ENCODE measurements at regions not wholly inside any gene's neighbourhood (a gene's known extent, or its start where the extent isn't known, plus 50 kb on each side); places are given as distances from the start of the nearest gene placed in this dataset.
A peak's percentile ranks its signal among the peaks of the same experiment; 100 is the strongest.

DNA sequence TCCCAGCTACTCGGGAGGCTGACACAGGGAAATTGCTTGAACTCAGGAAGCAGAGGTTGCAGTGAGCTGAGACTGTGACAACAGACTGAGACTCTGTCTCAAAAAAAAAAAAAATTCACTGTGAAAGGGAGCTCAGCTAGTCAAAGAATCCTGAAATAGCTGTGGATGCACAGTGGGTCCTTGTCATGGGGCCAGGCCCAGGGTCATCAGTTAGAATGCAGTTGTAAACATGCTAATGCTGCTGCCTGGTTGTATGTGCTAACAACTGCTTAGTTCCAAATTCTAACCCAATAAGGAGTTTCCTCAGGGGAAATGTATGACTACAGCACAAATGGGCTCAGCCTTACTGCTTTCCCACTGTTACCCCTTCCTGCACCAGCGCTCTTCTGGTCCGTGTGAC lies 84.0 kb downstream of the PALM2AKAP2 start:
- Histone ChIP-seq H3K9ac (ENCODE audit: insufficient read length, low read depth) (no peak overlapping the region), H3K4me3 (ENCODE audit: insufficient read length, low read depth) (no peak overlapping the region), H3K36me3 (ENCODE audit: insufficient read depth, insufficient read length, low read length) (peaks cover 4% of the 10 kb centered on the region), H3K27me3 (ENCODE audit: insufficient read depth, insufficient read length) (no peaks in the 10 kb centered on the region), H3K9me3 (ENCODE audit: insufficient read depth, low read length) (no peaks in the 10 kb centered on the region), H3K4me1 (ENCODE audit: insufficient read depth, insufficient read length) (peaks cover 1% of the 10 kb centered on the region)
- TF ChIP-seq YY1 (IDR thresholded peaks at IDR 0.05; ENCODE audit: insufficient read depth, insufficient read length) (no peak), ZNF274 (IDR thresholded peaks at IDR 0.05; ENCODE audit: low read depth, low read length) (no peak), SUZ12 (IDR thresholded peaks at IDR 0.05; ENCODE audit: extremely low read depth, insufficient read depth, insufficient read length) (no peak)
- DNase-seq (ENCODE audit: low read depth, low spot score), result no peak

DNA sequence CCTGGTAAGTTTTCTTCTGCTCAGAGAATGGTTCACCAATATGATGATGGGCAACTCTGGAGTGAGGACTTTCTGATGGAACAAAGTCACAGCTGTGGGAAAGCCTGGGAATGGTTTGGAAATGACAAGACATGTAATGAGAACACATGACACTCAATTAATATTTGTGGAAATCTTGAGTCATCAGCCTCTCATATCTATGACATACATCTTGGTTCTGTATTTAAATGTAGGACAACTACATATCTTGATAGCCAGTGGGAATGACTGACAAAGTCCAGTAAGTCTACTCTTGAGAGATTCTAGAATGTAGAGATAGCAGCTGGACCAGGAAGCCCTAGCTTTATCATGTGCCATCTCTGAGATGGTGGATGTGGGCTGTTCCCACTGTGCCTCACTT lies 85.5 kb downstream of the PALM2AKAP2 start:
- TF ChIP-seq SUZ12 (IDR thresholded peaks at IDR 0.05; ENCODE audit: extremely low read depth, insufficient read depth, insufficient read length) (no peak), YY1 (IDR thresholded peaks at IDR 0.05; ENCODE audit: insufficient read depth, insufficient read length) (no peak), ZNF274 (IDR thresholded peaks at IDR 0.05; ENCODE audit: low read depth, low read length) (no peak)
- no peak overlapping the region for H3K9ac ChIP-seq (ENCODE audit: insufficient read length, low read depth)
- no peak overlapping the region for H3K4me3 ChIP-seq (ENCODE audit: insufficient read length, low read depth)
- no peak for DNase-seq (ENCODE audit: low read depth, low spot score)
- no peaks in the 10 kb centered on the region for H3K9me3 ChIP-seq (ENCODE audit: insufficient read depth, low read length)
- peaks cover 1% of the 10 kb centered on the region for H3K4me1 ChIP-seq (ENCODE audit: insufficient read depth, insufficient read length)
- peaks cover 4% of the 10 kb centered on the region for H3K36me3 ChIP-seq (ENCODE audit: insufficient read depth, insufficient read length, low read length)
- no peaks in the 10 kb centered on the region for H3K27me3 ChIP-seq (ENCODE audit: insufficient read depth, insufficient read length)

DNA sequence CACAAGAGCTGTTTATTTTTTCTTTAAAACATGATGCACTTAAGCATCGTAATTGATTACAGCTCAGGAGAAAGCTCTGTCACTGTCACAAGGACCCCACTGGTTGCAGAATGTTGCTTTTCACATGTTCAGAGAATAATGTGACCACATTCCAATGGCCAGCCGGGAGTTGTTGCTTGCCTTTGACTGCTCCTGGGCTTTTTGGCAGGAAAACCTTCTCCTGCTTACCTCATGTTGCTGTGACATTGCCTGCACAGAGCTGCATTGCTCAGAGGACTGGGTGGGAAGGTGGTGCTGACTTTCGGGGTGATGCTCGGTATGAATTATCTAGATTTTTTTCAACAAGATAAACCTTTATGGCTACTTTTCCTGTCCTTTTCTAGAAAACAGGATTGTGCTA lies 88.2 kb downstream of the PALM2AKAP2 start:
- H3K9ac ChIP-seq (ENCODE audit: insufficient read length, low read depth), result no peak overlapping the region
- DNase-seq (ENCODE audit: low read depth, low spot score), result no peak
- TF ChIP-seq SUZ12 (IDR thresholded peaks at IDR 0.05; ENCODE audit: extremely low read depth, insufficient read depth, insufficient read length) (no peak), YY1 (IDR thresholded peaks at IDR 0.05; ENCODE audit: insufficient read depth, insufficient read length) (no peak), ZNF274 (IDR thresholded peaks at IDR 0.05; ENCODE audit: low read depth, low read length) (no peak)
- peaks cover 4% of the 10 kb centered on the region for H3K36me3 ChIP-seq (ENCODE audit: insufficient read depth, insufficient read length, low read length)
- no peak overlapping the region for H3K4me3 ChIP-seq (ENCODE audit: insufficient read length, low read depth)
- H3K9me3 ChIP-seq (ENCODE audit: insufficient read depth, low read length), result no peaks in the 10 kb centered on the region
- H3K27me3 ChIP-seq (ENCODE audit: insufficient read depth, insufficient read length), result no peaks in the 10 kb centered on the region
- peaks cover 1% of the 10 kb centered on the region for H3K4me1 ChIP-seq (ENCODE audit: insufficient read depth, insufficient read length)

DNA sequence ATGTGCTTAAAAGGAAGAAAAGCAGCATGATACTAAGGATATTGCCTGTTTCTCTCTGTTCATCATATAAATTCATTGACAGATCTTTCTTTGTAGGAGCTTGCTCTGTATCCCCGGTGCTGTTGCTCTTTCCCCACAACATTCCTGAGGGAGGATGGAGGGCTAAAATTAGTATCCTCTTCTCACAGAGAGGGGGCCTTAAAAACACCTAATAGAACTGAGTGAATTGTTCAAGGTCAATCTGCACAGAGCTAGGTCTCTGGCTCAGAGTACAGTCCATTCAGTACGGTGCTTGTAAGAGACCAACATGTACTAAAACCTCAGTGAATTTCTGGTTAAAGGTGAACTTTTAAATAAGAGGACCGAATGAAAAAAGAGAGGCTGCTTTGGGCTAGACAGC lies 88.7 kb downstream of the PALM2AKAP2 start:
- H3K36me3 ChIP-seq (ENCODE audit: insufficient read depth, insufficient read length, low read length), result peaks cover 4% of the 10 kb centered on the region
- peaks cover 1% of the 10 kb centered on the region for H3K4me1 ChIP-seq (ENCODE audit: insufficient read depth, insufficient read length)
- H3K9me3 ChIP-seq (ENCODE audit: insufficient read depth, low read length), result no peaks in the 10 kb centered on the region
- no peak overlapping the region for H3K4me3 ChIP-seq (ENCODE audit: insufficient read length, low read depth)
- no peak for DNase-seq (ENCODE audit: low read depth, low spot score)
- no peak overlapping the region for H3K9ac ChIP-seq (ENCODE audit: insufficient read length, low read depth)
- no peaks in the 10 kb centered on the region for H3K27me3 ChIP-seq (ENCODE audit: insufficient read depth, insufficient read length)
- TF ChIP-seq SUZ12 (IDR thresholded peaks at IDR 0.05; ENCODE audit: extremely low read depth, insufficient read depth, insufficient read length), result no peak

- Histone ChIP-seq H3K36me3 (ENCODE audit: insufficient read depth, insufficient read length, low read length) (peaks cover 2% of the 10 kb centered on the region), H3K9ac (ENCODE audit: insufficient read length, low read depth) (no peak overlapping the region), H3K4me1 (ENCODE audit: insufficient read depth, insufficient read length) (peaks cover 1% of the 10 kb centered on the region), H3K27me3 (ENCODE audit: insufficient read depth, insufficient read length) (no peaks in the 10 kb centered on the region), H3K9me3 (ENCODE audit: insufficient read depth, low read length) (peaks cover 7% of the 10 kb centered on the region; the same call in 1 of the 2 replicates), H3K4me3 (ENCODE audit: insufficient read length, low read depth) (no peak overlapping the region)
- TF ChIP-seq SUZ12 (IDR thresholded peaks at IDR 0.05; ENCODE audit: extremely low read depth, insufficient read depth, insufficient read length) (no peak), ZNF274 (IDR thresholded peaks at IDR 0.05; ENCODE audit: low read depth, low read length) (no peak), YY1 (IDR thresholded peaks at IDR 0.05; ENCODE audit: insufficient read depth, insufficient read length) (no peak)
- no peak for DNase-seq (ENCODE audit: low read depth, low spot score)
Measured at GRCh38 chr9:109870365-109870764, 90.4 kb downstream of the PALM2AKAP2 start.

DNA sequence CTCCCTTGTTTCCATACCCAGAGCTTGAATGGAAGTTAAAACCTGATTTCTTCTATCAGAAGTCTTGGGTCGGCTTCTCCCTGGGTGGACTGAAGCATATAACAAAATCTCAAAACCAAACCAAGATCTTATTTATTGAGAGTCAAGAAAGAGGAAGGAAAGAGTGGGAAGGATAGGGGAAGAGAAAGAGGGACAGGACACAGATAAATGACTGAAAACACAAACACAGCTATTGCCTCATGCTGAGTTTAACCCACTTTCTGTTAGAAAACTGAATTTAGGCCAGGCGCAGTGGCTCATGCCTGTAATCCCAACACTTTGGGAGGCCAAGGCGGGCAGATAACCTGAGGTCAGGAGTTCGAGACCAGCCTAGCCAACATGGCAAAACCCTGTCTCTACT lies 92.9 kb downstream of the PALM2AKAP2 start:
- DNase-seq (ENCODE audit: low read depth, low spot score), result no peak
- H3K36me3 ChIP-seq (ENCODE audit: insufficient read depth, insufficient read length, low read length), result peaks cover 3% of the 10 kb centered on the region
- H3K4me3 ChIP-seq (ENCODE audit: insufficient read length, low read depth), result no peak overlapping the region
- H3K9me3 ChIP-seq (ENCODE audit: insufficient read depth, low read length), result peaks cover 8% of the 10 kb centered on the region; the same call in 1 of the 2 replicates
- H3K27me3 ChIP-seq (ENCODE audit: insufficient read depth, insufficient read length), result no peaks in the 10 kb centered on the region
- no peaks in the 10 kb centered on the region for H3K4me1 ChIP-seq (ENCODE audit: insufficient read depth, insufficient read length)
- H3K9ac ChIP-seq (ENCODE audit: insufficient read length, low read depth), result no peak overlapping the region
- TF ChIP-seq ZNF274 (IDR thresholded peaks at IDR 0.05; ENCODE audit: low read depth, low read length), result no peak
- no peak for TF ChIP-seq YY1 (IDR thresholded peaks at IDR 0.05; ENCODE audit: insufficient read depth, insufficient read length)
- TF ChIP-seq SUZ12 (IDR thresholded peaks at IDR 0.05; ENCODE audit: extremely low read depth, insufficient read depth, insufficient read length), result no peak

- no peaks in the 10 kb centered on the region for H3K4me1 ChIP-seq (ENCODE audit: insufficient read depth, insufficient read length)
- peaks cover 8% of the 10 kb centered on the region for H3K36me3 ChIP-seq (ENCODE audit: insufficient read depth, insufficient read length, low read length)
- DNase-seq (ENCODE audit: low read depth, low spot score), result peak; percentile 49
- H3K4me3 ChIP-seq (ENCODE audit: insufficient read length, low read depth), result no peak overlapping the region
- TF ChIP-seq ZNF274 (IDR thresholded peaks at IDR 0.05; ENCODE audit: low read depth, low read length) (no peak), YY1 (IDR thresholded peaks at IDR 0.05; ENCODE audit: insufficient read depth, insufficient read length) (no peak), SUZ12 (IDR thresholded peaks at IDR 0.05; ENCODE audit: extremely low read depth, insufficient read depth, insufficient read length) (no peak)
- H3K9ac ChIP-seq (ENCODE audit: insufficient read length, low read depth), result no peak overlapping the region
- H3K9me3 ChIP-seq (ENCODE audit: insufficient read depth, low read length), result peaks cover 8% of the 10 kb centered on the region; the same call in 1 of the 2 replicates
- no peaks in the 10 kb centered on the region for H3K27me3 ChIP-seq (ENCODE audit: insufficient read depth, insufficient read length)
Measured at GRCh38 chr9:109875495-109876129, 95.6 kb downstream of the PALM2AKAP2 start.

All from NT2/D1 (cell line).